H9 (cell line): ENCODE measurements at regions not wholly inside any gene's neighbourhood (a gene's known extent, or its start where the extent isn't known, plus 50 kb on each side); places are given as distances from the start of the nearest gene placed in this dataset.

Experiments used
- DNase-seq: peaks from one replicate; pipeline ENCODE4 v3.0.0-alpha.2; 2017
- H2AFZ ChIP-seq: one replicate; pipeline ENCODE4 v1.6.1; 2013; ENCODE audit warnings: mild to moderate bottlenecking, low read length, control low read depth, moderate library complexity
- H2AK5ac ChIP-seq: 2 replicates; pipeline ENCODE4 v1.6.1; 2013; ENCODE audit warnings: low read length, control low read depth, mixed read lengths; ENCODE audit not compliant: insufficient read length
- H2BK120ac ChIP-seq: one replicate; pipeline ENCODE4 v1.6.1; 2013; ENCODE audit warnings: low read depth, mild to moderate bottlenecking, low read length, control low read depth, inconsistent platforms; ENCODE audit not compliant: poor library complexity, severe bottlenecking
- H2BK12ac ChIP-seq: 2 replicates; pipeline ENCODE4 v1.6.1; 2013; ENCODE audit warnings: low read length, control low read depth, mixed read lengths, low read depth; ENCODE audit not compliant: insufficient read length
- H2BK15ac ChIP-seq: 2 replicates; pipeline ENCODE4 v1.6.1; 2013; ENCODE audit warnings: low read depth, low read length, control low read depth
- H2BK20ac ChIP-seq: one replicate; pipeline ENCODE4 v1.6.1; 2013; ENCODE audit warnings: low read depth, mild to moderate bottlenecking, low read length, control low read depth, inconsistent platforms; ENCODE audit not compliant: poor library complexity, severe bottlenecking
- H2BK5ac ChIP-seq: 2 replicates; pipeline ENCODE4 v1.6.1; 2013; ENCODE audit warnings: low read length, control low read depth, mixed read lengths; ENCODE audit not compliant: insufficient read length
- H3K14ac ChIP-seq: 2 replicates; pipeline ENCODE4 v1.6.1; 2013; ENCODE audit warnings: low read length, control low read depth; ENCODE audit not compliant: insufficient read depth
- H3K18ac ChIP-seq: 2 replicates; pipeline ENCODE4 v1.6.1; 2013; ENCODE audit warnings: low read depth, mild to moderate bottlenecking, mixed read lengths, low read length, control low read depth; ENCODE audit not compliant: insufficient read length
- H3K23ac ChIP-seq: 2 replicates; pipeline ENCODE4 v1.6.1; 2013; ENCODE audit warnings: low read length, control low read depth, mixed read lengths, low read depth; ENCODE audit not compliant: insufficient read length
- H3K23me2 ChIP-seq: 2 replicates; pipeline ENCODE4 v1.6.1; 2013; ENCODE audit warnings: low read depth, mild to moderate bottlenecking, mixed read lengths, low read length, control low read depth; ENCODE audit not compliant: insufficient read length, poor library complexity, severe bottlenecking
- H3K27ac ChIP-seq: 2 replicates; pipeline ENCODE4 v1.5.1; 2013; ENCODE audit warnings: low read length, control low read depth, mixed read lengths, low read depth; ENCODE audit not compliant: insufficient read length
- H3K27me3 ChIP-seq: 2 replicates; pipeline ENCODE4 v1.6.1; 2013; ENCODE audit warnings: low read length, control low read depth, inconsistent platforms; ENCODE audit not compliant: insufficient read depth
- H3K4ac ChIP-seq: 2 replicates; pipeline ENCODE4 v1.6.1; 2013; ENCODE audit warnings: low read depth, mild to moderate bottlenecking, control low read depth, inconsistent platforms, low read length, moderate library complexity
- H3K4me1 ChIP-seq: 2 replicates; pipeline ENCODE4 v1.6.1; 2013; ENCODE audit warnings: low read length, control low read depth, inconsistent platforms; ENCODE audit not compliant: insufficient read depth
- H3K4me2 ChIP-seq: 2 replicates; pipeline ENCODE4 v1.6.1; 2013; ENCODE audit warnings: low read length, control low read depth, mixed read lengths; ENCODE audit not compliant: insufficient read length, insufficient read depth
- H3K56ac ChIP-seq: 2 replicates; pipeline ENCODE4 v1.6.1; 2013; ENCODE audit warnings: low read depth, mild to moderate bottlenecking, mixed read lengths, low read length, control low read depth; ENCODE audit not compliant: insufficient read length
- H3K79me1 ChIP-seq: 2 replicates; pipeline ENCODE4 v1.6.1; 2013; ENCODE audit warnings: low read depth, mild to moderate bottlenecking, moderate library complexity, low read length, control low read depth, inconsistent platforms; ENCODE audit not compliant: insufficient read depth, poor library complexity, severe bottlenecking
- H3K79me2 ChIP-seq: 2 replicates; pipeline ENCODE4 v1.6.1; 2013; ENCODE audit warnings: low read length, control low read depth, inconsistent platforms; ENCODE audit not compliant: insufficient read depth
- H3K9ac ChIP-seq: 2 replicates; pipeline ENCODE4 v1.6.1; 2013; ENCODE audit warnings: low read length, control low read depth, mixed read lengths; ENCODE audit not compliant: insufficient read length; ENCODE audit errors: extremely low read depth
- H3K9me3 ChIP-seq: one replicate; pipeline ENCODE4 v1.6.1; 2013; ENCODE audit warnings: low read depth, low read length, inconsistent platforms; ENCODE audit not compliant: control insufficient read depth
- H3T11ph ChIP-seq: one replicate; pipeline ENCODE4 v1.6.1; 2013; ENCODE audit warnings: mild to moderate bottlenecking, low read length, control low read depth, inconsistent platforms
- H4K20me1 ChIP-seq: one replicate; pipeline ENCODE4 v1.6.1; 2013; ENCODE audit not compliant: control insufficient read depth, insufficient read length, insufficient read depth
- H4K5ac ChIP-seq: 2 replicates; pipeline ENCODE4 v1.6.1; 2013; ENCODE audit warnings: low read depth, mild to moderate bottlenecking, mixed read lengths, low read length, control low read depth; ENCODE audit not compliant: insufficient read length
- H4K8ac ChIP-seq: replicated peaks from 2 replicates; pipeline ENCODE4 v1.6.1; 2013; ENCODE audit warnings: low read length, control low read depth, mixed read lengths, low read depth; ENCODE audit not compliant: insufficient read length
- H4K91ac ChIP-seq: 2 replicates; pipeline ENCODE4 v1.6.1; 2013; ENCODE audit warnings: low read depth, mild to moderate bottlenecking, moderate library complexity, mixed read lengths, low read length, control low read depth; ENCODE audit not compliant: insufficient read length
- H3K27ac Mint-ChIP-seq, 3 experiments: 2 replicates in 2 of 3; 3 replicates in 1 of 3; pipeline ENCODE4 v1.8.0; 2020 to 2021; ENCODE audit warnings: mixed read lengths in 3 of 3, mild to moderate bottlenecking in 1 of 3, moderate library complexity in 1 of 3
- H3K27me3 Mint-ChIP-seq: 2 replicates; pipeline ENCODE4 v1.8.0; 2021; ENCODE audit warnings: low read depth, mild to moderate bottlenecking, moderate library complexity, mixed read lengths
- H3K36me3 Mint-ChIP-seq, 3 experiments: 2 replicates in 2 of 3; 3 replicates in 1 of 3; pipeline ENCODE4 v1.8.0; 2020 to 2021; ENCODE audit warnings: low read depth in 3 of 3, mixed read lengths in 3 of 3; ENCODE audit not compliant: insufficient read depth in 1 of 3
- H3K4me1 Mint-ChIP-seq, 2 experiments: 2 replicates each; pipeline ENCODE4 v1.8.0; 2020; ENCODE audit warnings: mixed read lengths in 2 of 2
- H3K4me3 Mint-ChIP-seq, 2 experiments: 2 replicates in 1 of 2; 3 replicates in 1 of 2; pipeline ENCODE4 v1.8.0; 2020 to 2021; ENCODE audit warnings: mild to moderate bottlenecking in 2 of 2, mixed read lengths in 2 of 2, moderate library complexity in 1 of 2
- H3K9me3 Mint-ChIP-seq, 2 experiments: 2 replicates in 1 of 2; 3 replicates in 1 of 2; pipeline ENCODE4 v1.8.0; 2020; ENCODE audit warnings: mild to moderate bottlenecking in 2 of 2, mixed read lengths in 2 of 2, moderate library complexity in 1 of 2
- CTCF ChIP-seq: fragments of 200-600 bp; sonication (generic); conservative IDR thresholded peaks from 3 replicates; pipeline ENCODE4 v1.8.0; 2021; ENCODE audit warnings: antibody characterized with exemption, mild to moderate bottlenecking
- WGBS: extraction: QIAGEN DNeasy Blood & Tissue Kit; methylation state at CpG from one replicate; pipeline ENCODE4 v1.1.7; 2013; ENCODE audit warnings: missing lambda C conversion rate, low lambda C conversion rate, mixed read lengths; ENCODE audit not compliant: insufficient read length; ENCODE audit errors: extremely low coverage; 5-methylcytosine and 5-hydroxymethylcytosine counted together

GRCh38 chr18:38663682-38664081, 1098.1 kb upstream of the CELF4 start:
- Histone ChIP-seq H2BK120ac (no peak overlapping the region), H3K27me3 (no peaks in the 10 kb centered on the region), H3K79me2 (no peaks in the 10 kb centered on the region), H3K4me2 (no peak overlapping the region), H3K9ac (no peak overlapping the region), H3K4me1 (no peaks in the 10 kb centered on the region), H3T11ph (no peak overlapping the region), H4K5ac (no peak overlapping the region), H3K4ac (no peak overlapping the region), H4K91ac (no peak overlapping the region), H3K23ac (no peak overlapping the region), H2AFZ (no peak overlapping the region), H2AK5ac (no peak overlapping the region), H3K23me2 (no peaks in the 10 kb centered on the region), H2BK5ac (no peak overlapping the region), H2BK20ac (no peak overlapping the region), H3K14ac (no peak overlapping the region), H3K18ac (no peak overlapping the region), H2BK12ac (no peak overlapping the region), H4K8ac (no peak overlapping the region), H4K20me1 (no peaks in the 10 kb centered on the region), H3K9me3 (no peaks in the 10 kb centered on the region), H3K56ac (no peak overlapping the region), H2BK15ac (no peak overlapping the region), H3K79me1 (no peaks in the 10 kb centered on the region), H3K27ac (no peak overlapping the region)
- Mint-ChIP-seq H3K36me3 (peaks cover 0 to 1% (median 0%) of the 10 kb centered on the region in 3 experiments; a peak in 1 of 7 replicates), H3K27me3 (no peaks in the 10 kb centered on the region), H3K4me1 (no peaks in the 10 kb centered on the region), H3K4me3 (no peak overlapping the region), H3K9me3 (no peaks in the 10 kb centered on the region), H3K27ac (no peak overlapping the region)
- TF ChIP-seq CTCF, result no peak
- no peak for DNase-seq
- WGBS, result no CpG with 5 or more reads among the region's 1 CpG
